HCT116 (cell line): ENCODE measurements at regions not wholly inside any gene's neighbourhood (a gene's known extent, or its start where the extent isn't known, plus 50 kb on each side); places are given as distances from the start of the nearest gene placed in this dataset.

Experiments
- MAX ChIP-seq: IDR thresholded peaks from 2 replicates; pipeline ENCODE4 v1.6.1; 2012
- ZBTB33 ChIP-seq: IDR thresholded peaks from 2 replicates; pipeline ENCODE4 v1.6.1; 2011; ENCODE audit warnings: mild to moderate bottlenecking, low read length, moderate library complexity; ENCODE audit not compliant: insufficient replicate concordance; ENCODE audit errors: extremely low read depth

GRCh38 chr20:58565461-58566175 lies 50.4 kb upstream of the APCDD1L start (continued):
- TF ChIP-seq MAX = no peak
- TF ChIP-seq ZBTB33 = no peak
- TF ChIP-seq, all 23 proteins: peak for 0
